IPS DF 4.7 (cell line): ENCODE measurements at regions not wholly inside any gene's neighbourhood (a gene's known extent, or its start where the extent isn't known, plus 50 kb on each side); places are given as distances from the start of the nearest gene placed in this dataset.
"Not testable (repeated sequence)": the region's sequence is repeated elsewhere in the genome, so short reads cannot be mapped to it uniquely, and the experiment has no call there.

Source experiments
- DNase-seq: peaks from one replicate; pipeline ENCODE4 v3.0.0-alpha.2; 2013; ENCODE audit warnings: low spot score; ENCODE audit errors: extremely low read depth

GRCh38 chr13:111584101-111584672, 263.7 kb downstream of the TEX29 start:
- no peak for DNase-seq

GRCh38 chr13:111584870-111585269, 264.4 kb downstream of the TEX29 start:
- DNase-seq, result no peak

DNA sequence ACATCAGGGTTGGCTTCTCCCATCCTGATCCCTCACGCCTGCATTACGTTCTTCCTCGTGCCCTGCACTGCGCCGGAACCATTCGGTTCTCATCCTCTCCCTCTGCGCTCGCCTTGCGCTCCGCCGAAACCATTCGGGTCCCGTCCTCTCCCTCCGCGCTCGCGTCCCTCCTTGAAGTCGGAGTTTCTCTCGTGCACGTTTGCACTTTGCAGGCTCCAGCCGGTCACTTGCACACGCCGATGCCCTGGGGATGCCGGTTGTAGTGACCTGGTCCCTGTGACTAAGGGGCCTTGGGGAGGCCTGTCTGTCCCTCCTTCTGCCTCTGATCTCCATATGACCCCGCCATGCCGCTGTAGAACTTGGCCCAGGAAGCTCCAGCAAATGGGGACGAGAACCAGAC, 265.8 kb downstream of the TEX29 start:
- DNase-seq, result no peak

- DNase-seq, result no peak
Observed at GRCh38 chr13:111587249-111587648, 266.8 kb downstream of the TEX29 start.

DNA sequence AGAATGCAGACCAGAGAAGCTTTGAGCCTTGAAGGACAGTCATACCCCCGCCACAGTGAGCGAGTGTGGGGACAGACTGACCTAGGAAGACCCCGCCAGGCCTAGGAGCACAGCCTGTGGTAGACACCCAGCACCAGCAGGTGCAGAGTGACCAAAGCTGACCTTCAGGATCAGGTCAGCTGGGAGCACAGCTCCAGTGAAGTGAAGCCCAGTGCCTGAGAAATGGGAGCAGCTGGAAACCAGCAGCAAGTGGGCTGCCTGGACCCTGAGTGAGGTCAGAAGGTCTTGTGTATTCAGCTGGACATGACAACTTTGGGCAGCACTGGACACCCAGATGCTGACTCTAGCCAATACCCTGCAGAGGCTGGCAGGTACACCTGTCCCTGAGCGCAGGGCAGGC, 268.9 kb downstream of the TEX29 start:
- DNase-seq, result no peak

DNA sequence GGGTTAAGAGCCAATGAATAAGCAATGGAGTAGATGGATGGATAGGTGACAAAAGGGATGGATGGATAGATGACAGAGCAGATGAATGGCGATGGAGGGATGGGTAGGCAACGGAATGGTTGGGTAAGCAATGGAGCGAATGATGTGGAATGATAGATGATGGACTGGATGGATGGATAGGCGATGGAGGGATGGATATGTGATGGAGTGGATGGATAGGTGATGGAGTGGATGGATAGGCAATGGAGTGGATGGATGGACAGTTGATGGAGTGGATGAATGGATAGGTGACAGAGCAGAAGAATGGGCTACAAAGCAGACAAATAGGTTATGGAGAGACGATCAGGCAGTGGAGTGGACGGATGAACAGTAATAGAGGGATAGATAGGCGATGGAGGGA, 269.6 kb downstream of the TEX29 start:
- no peak for DNase-seq

DNA sequence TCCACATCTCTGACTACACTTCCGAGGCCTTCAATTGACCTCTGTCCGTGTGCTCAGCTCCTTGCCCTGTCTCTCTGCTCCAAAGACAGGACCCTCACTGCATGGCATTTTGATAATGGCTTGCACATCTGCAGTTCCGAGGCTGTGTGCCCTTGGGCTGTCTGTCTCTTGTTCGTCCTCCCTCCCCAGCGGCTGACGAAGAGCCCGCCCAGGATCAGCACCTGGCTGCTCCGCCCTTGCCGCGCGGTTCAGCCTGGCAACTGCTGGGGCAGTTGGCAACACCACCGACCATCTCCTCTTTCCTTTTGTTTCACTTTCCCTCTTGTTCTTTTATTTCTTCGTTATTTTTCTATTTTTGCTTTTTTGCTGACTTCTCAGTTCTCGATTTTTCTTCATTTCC, 270.4 kb downstream of the TEX29 start:
- DNase-seq, result no peak

DNA sequence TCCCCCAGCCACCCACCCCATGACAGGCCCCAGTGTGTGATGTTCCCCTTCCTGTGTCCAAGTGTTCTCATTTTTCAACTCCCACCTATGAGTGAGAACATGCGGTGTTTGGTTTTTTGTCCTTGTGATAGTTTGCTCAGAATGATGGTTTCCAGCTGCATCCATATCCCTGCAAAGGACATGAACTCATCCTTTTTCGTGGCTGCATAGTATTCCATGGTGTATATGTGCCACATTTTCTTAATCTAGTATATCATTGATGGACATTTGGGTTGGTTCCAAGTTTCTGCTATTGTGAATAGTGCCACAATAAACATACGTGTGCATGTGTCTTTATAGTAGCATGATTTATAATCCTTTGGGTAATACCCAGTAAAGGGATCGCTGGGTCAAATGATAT, 273.0 kb downstream of the TEX29 start:
- DNase-seq, result not testable (repeated sequence)

- no peak for DNase-seq
Observed at GRCh38 chr13:111594606-111595005, 274.2 kb downstream of the TEX29 start.

DNA sequence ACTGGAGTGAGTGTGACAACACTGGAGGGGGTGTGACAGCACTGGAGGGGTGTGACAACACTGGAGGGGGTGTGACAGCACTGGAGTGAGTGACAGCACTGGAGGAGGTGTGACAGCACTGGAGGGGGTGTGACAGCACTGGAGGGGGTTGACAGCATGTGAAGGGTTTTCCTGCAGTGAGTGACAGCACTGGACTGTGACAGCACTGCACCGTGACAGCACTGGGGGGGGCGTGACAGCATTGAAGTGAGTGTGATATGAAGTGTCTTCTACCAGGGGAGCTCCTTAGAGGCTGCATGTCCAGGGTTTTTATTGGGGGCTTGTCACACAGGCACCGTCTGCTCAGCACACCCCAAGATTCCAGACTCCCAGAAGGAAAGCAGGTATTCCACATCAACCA, 274.8 kb downstream of the TEX29 start:
- no peak for DNase-seq

DNA sequence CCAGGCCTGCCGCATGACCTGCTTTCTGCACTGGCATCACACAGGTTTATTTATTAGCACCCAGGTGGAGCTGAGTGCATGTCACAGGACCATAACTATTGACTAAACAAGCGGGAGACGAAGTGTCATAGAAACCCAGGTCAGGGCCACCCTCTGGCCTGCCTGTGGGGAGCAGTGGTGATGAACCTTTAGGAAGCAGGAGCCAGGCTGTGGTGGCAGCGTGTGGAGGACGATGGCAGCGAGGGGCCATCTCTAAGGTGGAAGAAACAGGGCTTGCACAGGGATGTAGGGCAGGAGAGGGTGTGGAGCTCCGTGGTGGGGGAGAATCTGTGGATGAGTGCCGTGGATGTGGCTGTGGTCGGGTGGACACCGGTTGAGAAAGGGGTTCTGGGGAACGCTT, 275.3 kb downstream of the TEX29 start:
- DNase-seq, result no peak

DNA sequence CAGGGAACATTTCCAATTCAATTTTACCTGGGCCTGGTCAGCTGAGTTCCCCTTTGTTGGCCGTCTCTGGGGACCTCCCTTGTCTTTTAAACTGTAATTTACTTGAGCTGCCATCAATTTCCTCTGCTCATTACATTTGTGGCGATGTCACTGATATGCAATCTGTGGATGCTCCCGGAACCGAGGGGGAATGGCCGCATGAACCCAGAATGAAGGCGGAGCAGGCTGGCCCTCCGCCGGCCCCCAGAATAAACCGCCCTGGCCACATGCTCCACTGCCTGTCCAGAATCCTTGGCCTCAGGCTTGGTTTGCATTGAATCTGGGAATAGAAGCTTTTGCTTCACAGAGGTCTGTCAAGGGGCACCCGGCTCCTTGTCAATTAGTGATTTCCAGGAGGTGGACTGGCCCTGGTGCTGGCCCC, 276.8 kb downstream of the TEX29 start:
- no peak for DNase-seq

DNA sequence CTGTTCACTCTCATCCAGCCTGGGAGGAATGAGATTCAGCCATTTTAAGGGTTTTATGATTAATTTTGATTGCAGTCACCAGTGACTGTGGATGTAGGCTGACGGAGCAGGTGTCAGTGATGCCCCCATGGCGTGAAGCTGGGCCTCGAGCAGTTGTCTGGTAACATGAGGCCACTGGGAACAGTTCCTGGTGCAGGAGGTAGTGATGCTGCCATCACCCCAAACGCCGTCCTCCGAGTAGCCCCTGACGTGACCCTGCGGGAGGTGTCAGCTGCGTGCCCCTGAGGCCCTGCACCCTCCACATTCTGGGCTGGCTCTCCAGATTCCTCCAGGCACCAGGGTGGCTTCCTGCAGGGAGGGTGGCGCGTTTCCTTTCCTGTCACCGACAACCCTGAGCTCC, 277.2 kb downstream of the TEX29 start:
- no peak for DNase-seq

DNA sequence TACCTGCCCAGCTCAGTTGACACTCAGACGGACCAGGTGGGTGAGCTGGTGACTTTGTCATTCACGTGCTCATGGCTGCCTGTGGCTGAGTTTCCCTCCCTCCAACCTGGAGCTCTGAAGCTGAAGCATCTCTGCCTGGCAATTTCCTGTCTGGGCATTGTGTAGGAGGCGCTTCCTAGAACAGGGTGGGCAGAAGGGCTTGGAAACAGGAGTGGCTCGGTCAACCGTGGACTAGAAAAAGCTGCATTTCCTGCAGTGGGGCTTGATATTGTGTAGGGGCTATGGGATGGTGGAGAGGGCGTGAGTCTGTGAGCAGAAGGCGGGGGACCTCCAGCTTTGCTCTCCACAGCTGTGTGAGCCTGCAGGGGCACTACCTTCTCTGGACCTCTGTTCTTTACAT, 278.3 kb downstream of the TEX29 start:
- no peak for DNase-seq

- no peak for DNase-seq
Observed at GRCh38 chr13:111599791-111600190, 279.3 kb downstream of the TEX29 start.

DNA sequence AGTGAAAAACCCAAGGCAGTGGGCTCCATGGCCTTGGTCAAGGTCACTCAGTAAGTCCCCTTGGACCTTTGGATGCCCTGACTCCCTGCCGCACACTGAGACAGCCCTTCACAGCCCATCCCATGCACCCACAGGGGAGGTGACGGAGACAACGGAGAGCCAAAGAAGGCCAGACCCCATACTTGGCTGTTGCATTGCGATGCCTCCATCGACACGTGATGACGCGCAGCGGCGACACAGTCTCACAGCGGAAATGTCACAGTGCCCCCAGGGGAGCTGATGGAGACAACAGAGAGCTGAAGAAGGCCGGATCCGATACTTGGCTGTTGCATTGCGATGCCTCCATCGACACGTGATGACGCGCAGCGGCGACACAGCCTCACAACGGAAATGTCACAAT, 282.4 kb downstream of the TEX29 start:
- DNase-seq, result no peak

GRCh38 chr13:111604097-111604496, 283.7 kb downstream of the TEX29 start:
- no peak for DNase-seq

GRCh38 chr13:111608556-111608955, 288.1 kb downstream of the TEX29 start:
- no peak for DNase-seq

DNA sequence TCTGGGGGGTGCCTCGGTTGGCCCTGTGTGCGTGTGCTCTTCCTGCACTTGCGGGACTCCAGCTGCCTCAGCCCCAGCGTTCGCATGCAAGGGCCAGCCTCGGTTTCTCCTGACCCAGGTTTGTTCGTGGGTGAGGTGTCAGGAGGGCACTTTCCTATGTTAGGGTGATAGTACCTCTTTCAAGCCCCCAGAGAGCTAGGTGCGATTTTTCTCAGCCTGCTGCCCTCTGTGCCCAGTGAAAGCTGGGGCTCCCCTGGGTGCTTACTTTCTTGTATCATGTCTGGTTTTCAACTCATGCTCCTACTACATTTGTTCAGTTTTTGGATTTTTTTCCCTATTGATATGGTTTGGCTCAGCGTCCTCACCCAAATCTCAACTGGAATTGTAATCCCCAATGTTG, 289.2 kb downstream of the TEX29 start:
- no peak for DNase-seq

DNA sequence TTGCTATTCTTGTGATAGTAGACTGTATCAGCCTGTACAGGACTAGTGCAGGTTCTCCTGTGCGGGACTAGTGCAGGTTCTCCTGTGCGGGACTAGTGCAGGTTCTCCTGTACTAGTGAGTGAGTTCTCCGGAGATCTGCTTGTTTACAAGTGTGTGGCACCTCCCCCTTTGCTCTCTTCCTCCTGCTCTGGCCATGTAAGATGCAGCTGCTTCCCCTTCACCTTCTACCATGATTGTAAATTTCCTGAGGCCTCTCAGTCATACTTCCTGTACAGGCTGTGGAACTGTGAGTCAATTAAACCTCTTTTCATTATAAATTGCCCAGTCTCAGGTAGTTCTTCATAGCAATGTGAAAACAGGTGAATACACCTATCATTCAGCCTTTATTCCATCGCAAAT, 289.6 kb downstream of the TEX29 start:
- DNase-seq, result no peak

DNA sequence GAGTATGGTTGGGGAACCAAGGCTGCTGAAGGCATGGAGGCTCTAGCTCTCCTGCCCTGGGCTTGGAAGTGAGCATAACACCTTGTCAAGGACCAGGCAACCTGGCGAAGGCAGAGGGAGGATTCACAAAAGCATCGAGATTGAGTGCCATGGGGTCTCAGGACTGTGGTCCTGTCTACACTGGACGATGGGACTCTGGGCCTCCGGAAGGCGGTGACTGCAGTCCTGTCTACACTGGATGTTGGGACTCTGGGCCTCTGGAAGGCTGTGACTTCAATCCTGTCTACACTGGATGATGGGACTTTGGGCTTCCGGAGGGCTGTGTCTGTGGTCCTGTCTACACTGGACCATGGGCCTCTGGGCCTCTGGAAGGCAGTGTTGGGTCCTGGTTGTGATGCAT, 290.4 kb downstream of the TEX29 start:
- no peak for DNase-seq

DNA sequence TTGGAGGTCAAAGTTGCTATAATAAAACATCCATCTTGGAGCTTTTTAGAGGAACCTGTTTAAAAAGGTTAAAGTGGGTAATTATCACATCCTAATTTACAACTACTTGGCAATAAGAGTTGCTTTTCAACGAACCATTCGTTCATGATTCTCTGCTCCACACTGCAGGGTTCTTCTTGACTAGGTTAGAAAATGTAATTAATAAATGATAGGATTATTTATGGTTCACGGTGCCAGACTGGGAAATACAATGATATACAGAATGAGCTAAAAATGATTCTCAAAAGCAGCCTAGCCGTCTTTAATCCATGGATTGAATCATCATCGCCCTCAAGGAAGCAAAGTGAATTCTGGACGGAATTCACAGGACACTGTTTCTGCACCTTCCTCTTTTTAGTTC, 291.2 kb downstream of the TEX29 start:
- DNase-seq, result no peak

- no peak for DNase-seq
Observed at GRCh38 chr13:111612886-111613285, 292.4 kb downstream of the TEX29 start.

GRCh38 chr13:111614009-111614408, 293.6 kb downstream of the TEX29 start:
- DNase-seq, result no peak
